PC-3 (cell line): ENCODE measurements at regions not wholly inside any gene's neighbourhood (a gene's known extent, or its start where the extent isn't known, plus 50 kb on each side); places are given as distances from the start of the nearest gene placed in this dataset.
"Not testable (repeated sequence)": the region's sequence is repeated elsewhere in the genome, so short reads cannot be mapped to it uniquely, and the experiment has no call there.

Experiments used
- ATAC-seq: fragments of 200-7000 bp; cut with Tn5 transposase; 2 replicates; pipeline ENCODE4 v1.9.1; 2020; ENCODE audit warnings: mild to moderate bottlenecking, moderate library complexity
- BruUV-seq: library from RNA; stranded (reverse); fragments of 400-500 nt; replicated peaks from 2 replicates; lab custom pipeline; 2021; lab: Mats Ljungman, UMichigan
- CTCF ChIA-PET: fragments of 300-600 bp; sonication (Branson Sonifier 250); formaldehyde crosslinking; loops from one replicate; lab custom pipeline; 2022; ENCODE audit warnings: antibody characterized with exemption; lab: Charles Lee
- POLR2A ChIA-PET: fragments of 300-600 bp; sonication (Branson Sonifier 250); formaldehyde crosslinking; loops from one replicate; lab custom pipeline; 2022; ENCODE audit warnings: antibody characterized with exemption; ENCODE audit not compliant: unreplicated experiment; lab: Charles Lee
- DNase-seq: peaks from one replicate; pipeline ENCODE4 v3.0.0-alpha.2; 2015
- H2AFZ ChIP-seq: fragments of 300-600 bp; sonication (generic); 2 replicates; pipeline ENCODE4 v1.6.0; 2016; ENCODE audit warnings: antibody characterized with exemption, low read length
- H3F3A ChIP-seq: fragments of 300-600 bp; sonication (generic); one replicate; pipeline ENCODE4 v1.6.0; 2017; ENCODE audit warnings: antibody characterized with exemption, low read length, control low read depth, mild to moderate bottlenecking; ENCODE audit not compliant: unreplicated experiment
- H3K27ac ChIP-seq: fragments of 300-600 bp; sonication (generic); 2 replicates; pipeline ENCODE4 v1.5.1; 2016; ENCODE audit warnings: mild to moderate bottlenecking, low read length
- H3K27me3 ChIP-seq: fragments of 300-600 bp; sonication (generic); 2 replicates; pipeline ENCODE4 v1.6.1; 2016; ENCODE audit warnings: low read length, mixed read lengths
- H3K36me3 ChIP-seq: fragments of 300-600 bp; sonication (generic); 2 replicates; pipeline ENCODE4 v1.6.1; 2016; ENCODE audit warnings: low read depth, mixed run types, low read length, mixed read lengths
- H3K4me1 ChIP-seq: fragments of 300-600 bp; sonication (generic); 2 replicates; pipeline ENCODE4 v1.5.1; 2016; ENCODE audit warnings: low read length; ENCODE audit not compliant: insufficient read depth
- H3K4me2 ChIP-seq: fragments of 300-600 bp; sonication (generic); 2 replicates; pipeline ENCODE4 v1.6.0; 2016; ENCODE audit warnings: low read length
- H3K4me3 ChIP-seq: fragments of 300-600 bp; sonication (generic); 2 replicates; pipeline ENCODE4 v1.5.1; 2016; ENCODE audit warnings: mild to moderate bottlenecking, low read length, mixed read lengths
- H3K79me2 ChIP-seq: fragments of 300-600 bp; sonication (generic); 2 replicates; pipeline ENCODE4 v1.6.1; 2017; ENCODE audit warnings: low read length, mixed read lengths
- H3K9ac ChIP-seq: fragments of 300-600 bp; sonication (generic); 2 replicates; pipeline ENCODE4 v1.6.0; 2016; ENCODE audit warnings: mild to moderate bottlenecking, low read length
- H3K9me2 ChIP-seq: fragments of 300-600 bp; sonication (generic); replicated peaks from 2 replicates; pipeline ENCODE4 v1.6.1; 2016; ENCODE audit warnings: mixed run types, low read length, mixed read lengths
- H3K9me3 ChIP-seq: fragments of 300-600 bp; sonication (generic); 2 replicates; pipeline ENCODE4 v1.6.1; 2016; ENCODE audit warnings: low read length, mixed read lengths
- H4K20me1 ChIP-seq: fragments of 300-600 bp; sonication (generic); 2 replicates; pipeline ENCODE4 v1.6.1; 2016; ENCODE audit warnings: low read length, mixed read lengths
- CTCF ChIP-seq: fragments of 300-600 bp; sonication (generic); conservative IDR thresholded peaks from 2 replicates; pipeline ENCODE4 v1.5.1; 2017; ENCODE audit warnings: antibody characterized with exemption, low read depth, mild to moderate bottlenecking, low read length
- EZH2 ChIP-seq: fragments of 300-600 bp; sonication (generic); IDR thresholded peaks from one replicate; pipeline ENCODE4 v1.6.1; 2017; ENCODE audit warnings: antibody characterized with exemption, mild to moderate bottlenecking, low read length; ENCODE audit not compliant: unreplicated experiment
- EZH2phosphoT487 ChIP-seq: fragments of 300-600 bp; sonication (generic); IDR thresholded peaks from 2 replicates; pipeline ENCODE4 v1.6.1; 2018; ENCODE audit warnings: mild to moderate bottlenecking, antibody characterized with exemption, low read length, borderline replicate concordance
- intact Hi-C: fragments of 100-400 bp; cut with micrococcal nuclease; formaldehyde crosslinking; loops from 2 replicates; pipeline ENCODE4 v1.9.0; 2023

GRCh38 chrX:130563476-130563875 lies 161.7 kb downstream of the RBMX2 start:
- Histone ChIP-seq H3K4me2 (no peak overlapping the region), H3K79me2 (no peaks in the 10 kb centered on the region), H3K27ac (no peak overlapping the region), H3F3A (no peaks in the 10 kb centered on the region), H4K20me1 (no peaks in the 10 kb centered on the region), H3K36me3 (no peaks in the 10 kb centered on the region), H3K4me3 (no peak overlapping the region), H3K9me3 (no peaks in the 10 kb centered on the region), H3K27me3 (no peaks in the 10 kb centered on the region), H3K9ac (no peak overlapping the region), H3K4me1 (peaks cover 20% of the 10 kb centered on the region), H2AFZ (no peak overlapping the region), H3K9me2 (no peaks in the 10 kb centered on the region)
- DNase-seq (no peak), ATAC-seq (no peak)
- ChIA-PET CTCF (no interaction called here), POLR2A (no interaction called here)
- intact Hi-C loops = no loop called here
- TF ChIP-seq CTCF = no peak
- no peak for TF ChIP-seq EZH2phosphoT487
- TF ChIP-seq EZH2 = no peak
- BruUV-seq = no TSS peak

- no peaks in the 10 kb centered on the region for H3K9me3 ChIP-seq
- H3F3A ChIP-seq = no peaks in the 10 kb centered on the region
- no peak overlapping the region for H2AFZ ChIP-seq
- H3K36me3 ChIP-seq = no peaks in the 10 kb centered on the region
- no TSS peak for BruUV-seq
- H3K27ac ChIP-seq = no peak overlapping the region
- no peaks in the 10 kb centered on the region for H4K20me1 ChIP-seq
- TF ChIP-seq CTCF = no peak
- TF ChIP-seq EZH2 = no peak
- no peaks in the 10 kb centered on the region for H3K79me2 ChIP-seq
- DNase-seq = no peak
- CTCF ChIA-PET = no interaction called here
- H3K9me2 ChIP-seq = no peaks in the 10 kb centered on the region
- H3K4me2 ChIP-seq = no peak overlapping the region
- peaks cover 14% of the 10 kb centered on the region for H3K4me1 ChIP-seq
- H3K9ac ChIP-seq = no peak overlapping the region
- no peak for ATAC-seq
- POLR2A ChIA-PET = no interaction called here
- H3K4me3 ChIP-seq = no peak overlapping the region
- intact Hi-C loops = no loop called here
- no peaks in the 10 kb centered on the region for H3K27me3 ChIP-seq
These were observed 164.4 kb downstream of the RBMX2 start for GRCh38 chrX:130566028-130566683.

- DNase-seq, H3K9me3 ChIP-seq, ATAC-seq, intact Hi-C loops, H3K4me3 ChIP-seq, H3K36me3 ChIP-seq, H3K27ac ChIP-seq, H2AFZ ChIP-seq, H3K4me2 ChIP-seq, H3K9me2 ChIP-seq, H3K79me2 ChIP-seq, H3K9ac ChIP-seq, BruUV-seq, POLR2A ChIA-PET, H3K27me3 ChIP-seq, H4K20me1 ChIP-seq, CTCF ChIA-PET, H3F3A ChIP-seq, H3K4me1 ChIP-seq: not testable (repeated sequence)
These were observed 171.2 kb downstream of the RBMX2 start for GRCh38 chrX:130573030-130573429.
